ENCODE measurements at regions not wholly inside any gene's neighbourhood (a gene's known extent, or its start where the extent isn't known, plus 50 kb on each side); places are given as distances from the start of the nearest gene placed in this dataset.
"Not testable (repeated sequence)": the region's sequence is repeated elsewhere in the genome, so short reads cannot be mapped to it uniquely, and the experiment has no call there.

DNA sequence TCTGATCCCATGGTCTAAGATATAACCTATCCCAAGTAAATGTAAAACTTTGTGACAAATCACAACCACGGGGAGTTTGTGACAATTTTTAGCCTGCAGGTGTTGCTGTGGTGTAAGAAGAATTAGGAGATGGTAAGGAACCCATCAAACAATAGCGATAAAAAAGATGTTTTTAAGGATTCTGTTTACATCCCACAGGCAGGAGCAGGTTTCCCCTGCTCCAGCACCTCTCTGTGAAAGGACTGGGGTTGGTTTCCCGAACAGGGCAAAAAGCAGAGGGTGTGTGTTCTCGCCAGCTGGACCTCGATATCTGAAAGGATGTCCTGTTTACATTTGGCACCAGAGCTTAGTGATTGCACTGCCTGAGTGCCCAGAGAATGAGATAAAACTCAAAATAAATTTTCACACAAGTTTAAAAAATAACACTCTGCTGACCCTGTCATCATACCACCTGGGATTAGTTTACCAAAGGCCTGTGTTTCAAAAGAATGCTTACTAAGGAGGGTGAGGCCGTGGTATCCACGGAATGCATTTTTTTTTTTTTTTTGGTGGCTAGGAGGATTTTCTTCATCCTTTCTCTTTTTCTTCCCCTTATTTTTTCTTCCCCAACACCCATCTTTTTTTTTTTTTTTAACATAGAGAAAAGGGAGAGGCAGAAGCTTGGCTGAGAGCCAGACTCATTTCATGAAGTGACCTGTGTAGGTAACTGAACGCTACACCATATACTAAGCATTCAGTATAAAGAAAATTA lies 151.8 kb upstream of the DPH6 start:
- no peak for DNase-seq

DNA sequence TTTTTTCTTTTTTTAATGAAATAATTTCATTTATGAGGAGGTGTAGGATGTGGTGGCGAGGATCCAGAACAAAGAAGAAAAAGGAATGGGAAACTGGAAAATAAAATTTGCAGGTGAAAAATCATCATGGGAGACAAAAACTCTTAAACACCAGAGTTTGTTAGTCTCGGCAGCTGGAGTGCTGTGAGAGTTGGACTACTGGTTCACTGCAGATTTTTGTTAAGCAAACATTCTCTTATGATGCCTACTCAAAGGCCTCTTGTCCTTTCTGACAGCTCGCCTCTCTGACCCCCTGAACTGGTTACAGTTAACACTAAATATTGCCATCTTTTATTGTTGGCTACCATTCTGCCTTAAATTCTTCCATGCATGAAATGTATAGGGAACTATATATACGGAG lies 152.4 kb upstream of the DPH6 start:
- no peak for DNase-seq

DNA sequence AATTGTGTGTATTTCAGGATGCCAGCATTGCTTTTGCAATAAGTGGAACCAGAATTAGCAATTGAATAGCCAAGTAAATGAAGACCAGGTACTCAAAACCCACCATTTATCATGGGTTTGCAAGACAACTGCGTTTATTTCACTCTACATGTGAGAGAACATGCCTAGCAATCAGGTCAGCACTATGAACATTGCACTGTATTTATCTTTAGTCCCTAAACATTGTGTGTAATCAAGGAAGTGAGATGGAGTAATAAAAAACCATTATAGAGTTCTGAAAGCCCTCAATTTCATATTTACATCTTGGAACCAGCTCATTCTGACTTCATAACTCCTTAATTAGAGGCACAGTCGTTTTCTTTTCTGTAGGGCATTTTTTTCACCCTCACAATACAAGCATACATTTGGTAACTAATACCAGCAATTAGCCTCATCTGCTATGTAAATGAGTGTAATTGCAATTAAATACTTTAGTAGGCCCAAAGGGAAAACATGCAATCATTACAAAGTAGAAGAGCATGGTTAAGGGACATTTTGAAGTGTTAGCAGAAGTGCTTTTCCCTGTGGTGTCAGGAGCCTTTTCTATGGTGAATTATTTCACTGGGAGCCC lies 153.1 kb upstream of the DPH6 start:
- peak; percentile 34 for DNase-seq

DNA sequence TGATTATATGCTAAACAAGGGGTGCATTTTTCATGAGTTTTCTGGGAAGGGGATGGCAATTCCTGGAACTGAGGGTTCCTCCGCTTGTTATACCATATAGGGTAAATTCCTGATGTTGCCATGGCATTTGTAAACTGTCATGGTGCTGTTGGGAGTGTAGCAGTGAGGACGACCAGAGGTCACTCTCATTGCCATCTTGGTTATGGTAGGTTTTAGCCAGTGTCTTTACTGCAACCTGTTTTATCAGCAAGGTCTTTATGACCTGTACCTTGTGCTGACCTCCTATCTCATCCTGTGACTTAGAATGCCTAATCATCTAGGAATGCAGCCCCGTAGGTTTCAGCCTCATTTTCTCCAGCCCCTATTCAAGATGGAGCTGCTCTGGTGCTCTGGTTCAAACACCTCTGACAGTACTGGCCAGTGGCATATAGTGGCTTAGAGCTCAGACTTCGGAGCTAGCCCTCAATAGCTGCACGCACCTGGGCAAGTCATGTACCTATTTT lies 154.2 kb upstream of the DPH6 start:
- DNase-seq, result not testable (repeated sequence)

DNA sequence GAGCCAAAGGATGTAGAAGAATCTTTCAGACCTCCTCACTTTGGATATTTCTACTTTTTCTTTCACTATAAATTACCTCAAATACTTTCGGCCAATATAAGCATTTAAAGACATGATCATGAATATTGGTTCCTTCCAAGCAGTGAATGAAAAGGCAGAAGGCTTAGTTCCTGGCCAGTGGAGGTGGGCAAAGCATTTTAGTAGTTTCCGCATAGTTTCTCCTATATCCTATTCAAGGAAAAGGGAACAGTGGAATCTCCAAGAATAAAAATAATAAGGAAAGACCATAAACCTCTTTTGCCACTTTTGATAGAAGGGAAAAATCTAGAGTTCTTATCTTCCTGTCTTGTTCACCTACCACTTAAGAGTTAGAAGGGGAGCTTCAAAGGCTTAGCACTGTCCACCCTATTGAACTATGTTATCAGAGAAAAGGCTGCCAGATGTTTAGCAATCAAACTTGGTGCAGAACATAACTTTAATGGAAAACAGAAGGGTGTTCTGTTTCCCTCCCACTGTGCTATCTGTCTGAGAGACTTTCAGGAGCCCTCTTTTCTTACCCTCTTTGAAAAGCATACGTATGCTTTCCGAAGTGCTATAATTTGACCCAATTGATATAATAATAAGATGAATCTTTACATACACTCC lies 155.6 kb upstream of the DPH6 start:
- DNase-seq, result no peak

DNA sequence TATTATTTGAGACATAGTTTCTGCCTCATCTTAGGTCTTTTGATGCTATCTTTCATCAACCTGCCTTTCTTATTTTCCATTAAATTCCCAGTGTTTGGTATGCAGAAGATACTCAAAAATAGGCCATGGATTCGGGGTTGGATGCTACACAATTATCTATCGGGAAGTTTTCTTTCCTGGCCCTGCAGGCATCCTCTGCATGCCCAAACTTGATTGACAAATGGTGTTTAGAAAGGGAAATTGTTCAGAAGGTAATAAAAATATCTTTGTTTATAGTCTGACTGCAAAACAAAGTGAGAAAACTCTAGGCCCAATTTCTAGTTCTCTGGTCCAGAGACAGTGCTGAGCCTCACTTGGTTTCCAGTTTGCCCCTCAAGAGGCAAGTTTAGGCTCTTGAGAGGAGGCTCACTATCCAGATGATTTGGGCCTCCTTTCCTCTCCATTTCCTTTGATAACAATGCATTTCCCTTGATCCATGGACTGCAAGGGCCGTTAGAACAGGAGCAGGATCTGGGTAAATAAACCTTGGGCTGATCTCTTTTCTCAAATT lies 157.1 kb upstream of the DPH6 start:
- no peak for DNase-seq

DNA sequence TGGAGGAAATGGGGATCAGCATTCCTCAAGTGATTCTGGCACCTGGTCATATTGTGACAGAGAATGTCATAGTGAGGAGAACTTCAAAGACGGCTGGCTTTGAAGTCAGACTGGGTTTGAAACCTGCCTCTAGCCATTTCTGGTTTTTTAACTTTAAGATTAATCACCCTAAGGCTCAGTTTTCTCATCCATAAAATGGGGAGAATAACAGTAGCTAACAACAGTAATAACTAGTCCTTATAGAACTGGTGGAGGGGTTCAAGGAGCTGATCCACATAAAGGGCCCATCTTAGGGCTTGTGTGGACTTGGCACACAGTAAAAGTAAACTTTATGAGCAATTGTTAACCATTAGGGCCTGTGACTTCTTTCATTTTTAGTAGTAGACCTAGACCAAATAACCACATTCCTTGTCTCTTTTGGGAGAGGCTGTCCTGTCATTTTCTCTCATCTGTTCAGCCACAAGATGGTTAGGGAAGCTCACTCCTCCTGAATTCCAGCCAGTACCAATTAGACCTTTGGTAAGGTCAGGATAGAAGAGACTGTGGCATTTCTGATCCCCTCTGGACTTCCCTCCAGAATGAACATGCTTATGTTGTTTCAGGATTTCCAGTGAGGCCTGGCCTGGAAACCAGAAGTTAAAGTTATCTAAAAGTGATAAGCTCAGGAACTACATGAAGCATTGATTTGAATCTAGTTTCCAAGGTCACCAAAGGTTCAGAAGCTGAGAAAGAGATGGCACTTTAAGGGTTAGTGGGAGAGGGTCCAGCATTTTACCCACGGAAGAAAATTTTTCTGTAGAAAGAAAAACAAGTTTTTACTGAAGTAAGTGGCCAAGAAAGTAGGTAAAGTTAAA lies 159.3 kb upstream of the DPH6 start:
- DNase-seq, result no peak

DNA sequence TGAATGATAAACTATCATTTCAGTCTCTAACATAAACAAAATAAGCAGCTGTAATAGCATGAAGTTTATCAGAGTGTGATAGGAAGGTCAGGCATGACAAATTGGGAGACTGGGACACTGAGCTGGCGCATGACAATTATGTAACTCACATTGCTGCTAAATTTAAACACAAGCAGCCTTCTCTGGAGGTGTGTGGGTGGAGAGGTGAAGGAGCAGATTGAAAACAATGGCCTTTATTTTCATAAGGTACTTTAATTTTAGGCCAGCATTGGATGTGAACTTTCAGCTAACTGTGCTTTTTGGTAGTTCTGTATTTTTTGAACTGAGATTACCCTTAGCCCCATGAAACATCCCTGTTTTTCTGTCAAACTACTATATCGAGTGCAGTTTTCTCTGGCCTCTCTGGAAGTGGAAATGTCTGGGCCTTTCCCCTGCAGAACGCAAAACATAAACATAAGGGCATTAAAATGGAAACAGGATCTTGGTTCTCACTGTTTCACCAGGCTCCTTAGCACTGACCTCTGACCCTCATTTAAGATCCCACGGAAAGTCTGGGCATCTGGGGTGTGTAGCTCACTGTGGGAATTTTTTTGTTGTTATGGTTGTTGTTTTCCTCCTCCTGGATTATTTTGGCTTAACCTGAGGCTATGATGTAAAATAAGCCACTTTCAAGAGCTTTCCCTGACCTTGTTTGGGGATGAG lies 160.1 kb upstream of the DPH6 start:
- DNase-seq, result no peak

DNA sequence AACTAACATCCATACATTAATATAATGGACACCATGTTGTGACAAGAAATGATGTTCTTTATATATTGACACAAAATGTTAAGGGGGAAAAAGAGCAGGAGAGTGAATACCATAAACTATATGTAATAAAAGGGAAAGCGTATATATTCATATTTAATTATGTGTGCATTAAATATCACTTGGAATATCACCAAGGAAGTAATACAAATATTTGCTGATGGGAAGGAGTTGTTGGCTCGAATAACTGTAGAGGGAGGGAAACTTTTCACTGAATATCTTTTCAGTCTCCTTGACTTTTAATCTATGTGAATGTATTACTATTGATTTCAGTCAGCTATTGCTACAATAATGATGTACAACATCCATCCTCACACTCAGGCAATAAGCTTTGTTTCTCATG lies 167.0 kb upstream of the DPH6 start:
- DNase-seq, result no peak

DNA sequence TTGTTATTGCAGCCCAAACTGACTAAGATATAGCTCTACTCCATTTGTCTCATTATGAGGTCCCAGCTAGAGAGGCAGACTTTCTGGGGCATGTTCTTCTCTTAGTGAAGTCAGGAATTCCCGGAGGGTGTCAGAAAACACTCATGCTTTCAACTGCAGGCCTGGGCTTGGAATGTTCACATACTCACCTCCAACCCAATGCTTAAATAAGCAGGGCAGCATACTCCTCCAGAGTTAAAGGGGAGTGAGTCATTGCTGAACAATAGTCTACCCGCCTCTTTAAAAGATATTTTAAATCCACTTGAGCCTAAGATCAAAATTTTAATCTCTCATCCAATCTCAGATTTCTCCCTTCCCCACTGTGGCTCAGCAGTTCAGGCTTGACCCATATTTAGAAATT lies 167.8 kb upstream of the DPH6 start:
- no peak for DNase-seq

DNA sequence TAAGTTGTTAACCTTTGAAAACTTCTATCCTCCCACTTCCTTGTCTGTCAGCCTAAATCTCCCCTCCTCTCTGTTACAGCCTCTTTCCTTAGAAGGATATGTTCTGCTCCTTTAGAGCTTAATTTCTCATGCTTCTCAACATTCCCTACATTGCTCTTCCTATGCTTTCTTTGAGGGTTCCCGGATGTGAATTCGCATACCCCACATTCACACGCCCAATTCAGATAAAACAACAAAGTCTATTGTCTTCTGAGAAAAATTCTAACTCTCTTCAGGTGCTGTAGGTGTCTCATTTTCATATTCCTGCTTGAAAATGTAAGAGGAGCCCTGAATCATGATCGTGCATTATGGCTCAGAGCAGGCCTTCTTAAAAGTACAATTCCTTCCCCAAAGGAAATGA lies 171.8 kb upstream of the DPH6 start:
- DNase-seq, result no peak

DNA sequence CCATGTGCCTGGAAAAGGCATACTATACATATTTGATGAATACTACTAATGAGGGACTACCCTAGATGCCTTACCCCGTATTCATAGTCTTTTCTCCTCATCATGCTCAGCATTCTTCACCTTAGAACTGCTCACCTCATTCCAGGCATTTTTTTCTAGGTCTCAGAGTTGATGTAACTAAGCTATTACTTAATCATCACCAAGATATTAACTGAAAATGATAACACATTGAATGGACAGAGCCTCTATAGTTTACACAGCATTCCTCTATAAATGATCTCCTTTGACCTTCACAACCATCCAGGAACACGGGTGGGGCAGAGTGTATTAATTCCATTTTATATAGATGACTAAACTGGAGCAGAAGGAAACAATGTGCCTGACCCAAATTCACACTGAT lies 174.1 kb upstream of the DPH6 start:
- no peak for DNase-seq

DNA sequence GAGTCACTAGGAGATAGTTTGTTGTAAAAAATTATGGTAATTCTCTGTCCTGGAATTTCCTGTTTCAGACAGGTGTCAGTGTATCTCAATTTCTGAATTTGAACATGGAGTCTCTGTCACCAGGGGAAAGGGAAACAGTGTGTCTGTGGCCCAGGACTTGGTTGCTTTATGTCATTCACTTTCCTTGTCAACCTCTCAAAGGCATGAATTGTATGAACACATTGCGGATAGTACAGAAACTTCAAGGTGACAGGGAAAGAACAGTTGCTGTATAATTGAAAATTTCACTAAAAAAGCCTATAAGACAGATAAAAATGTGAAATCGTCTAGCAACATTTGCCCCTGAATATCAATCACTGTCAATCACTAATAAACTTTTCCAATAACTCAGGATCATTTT lies 175.0 kb upstream of the DPH6 start:
- DNase-seq, result no peak

DNA sequence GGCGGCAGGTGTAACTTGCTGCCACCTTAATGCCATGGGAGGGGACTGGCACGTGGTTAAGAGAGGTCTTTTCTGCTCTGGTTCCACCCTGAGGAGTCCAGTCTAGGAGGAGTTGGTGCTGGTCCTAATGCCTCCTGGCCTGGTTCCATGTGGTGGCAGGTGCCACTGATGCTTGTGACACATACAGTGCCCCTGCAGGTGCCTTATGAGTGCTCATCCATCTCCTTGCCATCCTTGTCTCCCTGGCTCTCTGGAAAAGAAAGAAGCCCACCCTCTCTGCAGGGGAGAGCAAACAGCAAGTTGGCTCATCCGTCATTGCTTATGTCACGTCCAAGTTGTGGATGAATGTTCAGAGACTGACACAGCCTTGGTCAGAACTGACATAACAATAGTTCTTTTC lies 175.8 kb upstream of the DPH6 start:
- DNase-seq, result no peak

DNA sequence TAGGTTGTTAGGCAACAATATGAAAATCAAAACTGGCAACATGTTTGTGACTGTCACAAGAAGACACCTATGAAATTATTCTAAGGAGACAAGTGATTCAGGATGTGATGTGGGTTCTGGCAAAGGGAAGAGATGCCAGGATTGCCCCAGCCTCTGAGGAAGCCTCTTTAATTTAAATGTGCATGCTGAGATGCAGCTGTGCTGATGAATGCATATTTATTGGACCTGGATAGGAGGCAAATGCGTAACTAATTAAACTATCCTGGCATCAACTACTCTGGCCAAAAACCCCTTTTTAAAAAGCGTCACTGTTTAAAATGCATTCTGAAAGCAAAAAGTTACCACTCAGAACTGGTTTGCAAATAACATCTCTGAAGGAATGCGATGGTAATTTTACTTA lies 176.5 kb upstream of the DPH6 start:
- DNase-seq, result no peak

DNA sequence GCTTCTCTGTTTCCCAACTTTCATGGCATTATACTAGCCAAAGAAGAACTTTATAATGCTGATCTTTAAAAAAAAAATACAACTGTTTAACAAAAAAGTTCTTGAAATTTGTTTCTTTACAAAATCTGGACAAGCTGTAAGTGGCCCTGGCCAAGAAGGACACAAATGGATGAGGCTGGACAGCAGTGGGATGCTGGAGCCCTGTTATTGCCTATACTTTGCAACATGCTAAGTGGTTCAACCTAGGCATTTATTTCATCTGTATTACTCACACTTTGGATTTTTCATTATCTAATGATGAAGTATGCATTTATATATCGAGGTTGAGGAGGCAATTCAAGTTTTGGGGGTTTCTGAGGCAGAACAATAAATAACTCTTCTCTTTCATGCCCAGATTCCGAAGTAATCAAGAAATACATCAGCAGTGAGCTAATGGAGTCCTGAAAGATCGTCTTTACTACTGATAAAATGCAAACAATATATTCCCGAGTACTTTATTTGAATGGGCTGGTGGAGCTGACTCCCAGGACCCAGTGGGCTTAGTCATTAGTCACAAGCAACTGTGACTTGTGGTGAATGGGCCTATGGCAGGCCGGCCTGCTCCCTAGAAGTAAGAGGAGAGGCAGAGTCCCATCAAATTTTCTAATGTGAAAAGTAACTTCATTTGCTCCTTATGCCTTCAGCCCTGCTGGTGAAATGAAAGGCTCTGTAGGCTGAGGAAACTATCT lies 177.3 kb upstream of the DPH6 start:
- DNase-seq, result no peak

DNA sequence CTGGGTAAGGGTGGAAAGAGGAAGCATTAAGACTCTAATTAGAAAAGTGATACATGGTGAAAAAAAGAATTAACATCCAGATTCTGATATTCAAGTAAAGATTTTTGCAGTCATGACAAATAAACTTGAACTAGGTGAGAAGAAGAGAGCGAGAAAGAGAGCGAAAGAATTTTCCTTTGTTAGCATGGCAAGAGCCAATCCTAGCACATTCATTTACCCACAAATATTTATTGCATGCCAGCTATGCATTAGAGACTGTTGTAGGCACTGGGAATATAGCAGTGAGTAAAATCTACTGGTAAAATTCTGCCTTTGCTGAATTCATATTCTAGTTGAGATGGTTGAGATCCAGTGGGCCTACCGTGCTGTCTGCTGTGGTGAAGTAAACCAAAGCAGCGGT lies 177.9 kb upstream of the DPH6 start:
- DNase-seq, result no peak

DNA sequence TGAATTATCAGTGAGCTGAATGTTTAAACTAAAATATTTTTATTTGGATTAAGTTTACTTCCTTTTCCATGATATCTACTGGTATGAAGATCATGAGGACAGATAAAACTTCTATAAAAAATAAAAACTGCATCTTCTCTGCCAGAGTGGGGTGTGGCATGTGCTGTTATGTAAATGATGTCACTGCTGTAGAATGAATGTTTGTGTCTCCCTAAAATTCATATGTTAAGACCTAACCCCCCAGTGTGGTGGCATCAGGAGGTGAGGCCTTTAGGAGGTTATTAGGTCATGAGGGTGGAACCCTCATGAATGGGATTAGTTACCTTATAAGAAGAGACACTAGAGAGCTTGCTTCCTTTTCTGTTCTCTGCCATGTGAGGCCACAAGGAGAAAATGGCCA lies 178.7 kb upstream of the DPH6 start:
- DNase-seq, result no peak

DNA sequence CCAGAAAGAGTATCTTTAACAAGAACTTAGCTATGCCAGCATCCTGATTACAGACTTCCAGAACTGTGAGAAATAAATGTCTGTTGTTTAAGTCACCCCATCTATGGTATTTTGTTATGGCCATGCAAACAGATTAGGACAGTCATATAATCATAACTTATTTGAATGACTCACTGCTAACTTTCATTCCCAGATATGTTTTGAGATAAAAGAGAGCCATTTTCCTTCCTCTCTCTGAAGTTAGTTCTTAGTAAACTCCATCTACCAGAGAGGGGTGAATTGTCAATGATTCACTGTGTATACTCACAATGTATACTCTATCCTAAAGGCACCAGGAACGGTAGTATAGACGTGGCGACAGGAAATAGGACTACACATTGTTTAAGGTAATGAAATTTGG lies 179.4 kb upstream of the DPH6 start:
- no peak for DNase-seq

DNA sequence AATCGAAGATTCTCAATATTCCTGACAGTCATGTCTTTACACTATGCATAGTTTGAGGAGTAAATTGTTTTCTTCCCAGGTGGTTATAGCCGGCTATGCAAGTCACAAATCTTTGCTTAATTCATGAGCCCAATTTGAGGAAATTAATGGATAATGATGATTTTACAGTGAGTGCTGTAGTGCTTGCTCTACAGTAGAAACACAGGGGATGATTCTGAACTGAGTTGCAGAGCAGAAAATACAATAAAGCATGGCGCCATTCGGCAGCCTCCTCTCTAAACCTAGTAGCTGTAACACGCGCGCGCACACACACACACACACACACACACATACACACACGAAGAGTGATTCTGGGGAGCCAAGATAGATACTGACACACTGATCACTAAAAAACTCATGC lies 181.7 kb upstream of the DPH6 start:
- DNase-seq, result no peak

DNA sequence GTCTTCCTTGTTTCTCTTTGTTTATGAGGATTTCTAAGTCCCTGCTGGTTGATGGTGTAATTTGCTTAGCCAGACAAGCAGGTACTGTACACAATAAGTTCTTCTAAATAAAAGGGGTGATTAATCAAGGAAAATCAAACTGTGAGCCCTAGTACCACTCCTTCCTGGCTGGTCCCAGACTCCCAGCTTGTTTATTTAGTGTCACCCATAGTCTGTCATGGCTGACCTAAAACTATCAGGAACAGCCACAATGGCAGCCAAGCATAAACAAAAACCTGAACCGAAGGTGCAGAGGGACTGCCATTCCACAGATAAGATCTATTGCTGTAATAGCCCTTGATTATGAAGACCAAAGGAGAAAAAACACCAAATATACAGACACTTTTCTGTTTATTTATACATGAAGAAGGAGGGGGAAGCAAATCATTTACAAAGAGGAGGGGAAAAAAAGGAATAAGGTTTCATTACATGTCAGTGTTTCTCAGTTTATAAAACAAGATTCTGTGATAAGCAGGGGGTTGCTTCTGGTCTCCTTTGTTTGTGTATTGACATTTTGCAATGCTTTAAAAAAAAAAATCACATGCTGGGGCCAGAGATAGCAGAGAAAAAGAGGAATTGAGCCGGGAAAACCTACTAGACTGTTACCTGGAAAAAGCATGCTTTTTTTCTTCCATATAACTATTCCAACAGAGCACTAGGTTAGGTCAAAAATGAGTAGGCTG lies 182.4 kb upstream of the DPH6 start:
- no peak for DNase-seq

All from NCI-H2081 treated with DMSO at 0.1 percent for 48 hours (cell line).